ENCODE measurements at regions not wholly inside any gene's neighbourhood (a gene's known extent, or its start where the extent isn't known, plus 50 kb on each side); places are given as distances from the start of the nearest gene placed in this dataset.

GRCh38 chr4:15158406-15159091, 156.3 kb downstream of the CPEB2 start:
- no peak for TF ChIP-seq CTCF (IDR thresholded peaks at IDR 0.05)
- TF ChIP-seq POLR2A (IDR thresholded peaks at IDR 0.05), result no peak

All from body of pancreas (tissue), 4 donors.